DOHH2 (cell line): ENCODE measurements at regions not wholly inside any gene's neighbourhood (a gene's known extent, or its start where the extent isn't known, plus 50 kb on each side); places are given as distances from the start of the nearest gene placed in this dataset.

ENCODE experiments used
- H3F3A ChIP-seq: fragments of 200-600 bp; sonication (generic), shearing (Covaris generic); 2 replicates; pipeline ENCODE4 v1.6.0; 2016; ENCODE audit warnings: antibody characterized with exemption, mild to moderate bottlenecking; ENCODE audit not compliant: control insufficient read depth, insufficient read depth
- H3K27ac ChIP-seq: fragments of 200-600 bp; sonication (generic); 2 replicates; pipeline ENCODE4 v1.5.1; 2014; ENCODE audit warnings: low read depth, mild to moderate bottlenecking, low read length, moderate library complexity
- H3K27me3 ChIP-seq: fragments of 200-600 bp; sonication (generic); 2 replicates; pipeline ENCODE4 v1.6.1; 2014; ENCODE audit warnings: mild to moderate bottlenecking, low read length, mixed read lengths; ENCODE audit not compliant: control insufficient read depth
- H3K36me3 ChIP-seq: fragments of 200-600 bp; sonication (generic); 2 replicates; pipeline ENCODE4 v1.6.1; 2014; ENCODE audit warnings: mild to moderate bottlenecking, low read length, moderate library complexity, mixed read lengths; ENCODE audit not compliant: control insufficient read depth
- H3K4me1 ChIP-seq: fragments of 200-600 bp; sonication (generic); 2 replicates; pipeline ENCODE4 v1.6.1; 2014; ENCODE audit warnings: mild to moderate bottlenecking, low read length, mixed read lengths; ENCODE audit not compliant: control insufficient read depth
- H3K4me2 ChIP-seq: fragments of 200-600 bp; sonication (generic); 2 replicates; pipeline ENCODE4 v1.6.0; 2014; ENCODE audit warnings: mild to moderate bottlenecking, low read length, moderate library complexity
- H3K4me3 ChIP-seq: fragments of 200-600 bp; sonication (generic); 2 replicates; pipeline ENCODE4 v1.5.1; 2014; ENCODE audit warnings: mild to moderate bottlenecking, low read length, mixed read lengths
- H3K79me2 ChIP-seq: fragments of 200-600 bp; sonication (generic); 2 replicates; pipeline ENCODE4 v1.6.1; 2014; ENCODE audit warnings: mild to moderate bottlenecking, low read length, mixed read lengths; ENCODE audit not compliant: control insufficient read depth
- H3K9me2 ChIP-seq: fragments of 200-600 bp; sonication (generic); replicated peaks from 2 replicates; pipeline ENCODE4 v1.6.1; 2014; ENCODE audit warnings: mild to moderate bottlenecking, low read length, mixed read lengths; ENCODE audit not compliant: control insufficient read depth
- H3K9me3 ChIP-seq: fragments of 200-600 bp; sonication (generic); 2 replicates; pipeline ENCODE4 v1.6.1; 2014; ENCODE audit warnings: antibody characterized with exemption, low read length, mixed read lengths; ENCODE audit not compliant: control insufficient read depth, insufficient read depth
- H4K20me1 ChIP-seq: fragments of 200-600 bp; sonication (generic); 2 replicates; pipeline ENCODE4 v1.6.0; 2014; ENCODE audit warnings: low read depth, mild to moderate bottlenecking, antibody characterized with exemption, low read length, moderate library complexity; ENCODE audit not compliant: control insufficient read depth, insufficient read depth
- EZH2phosphoT487 ChIP-seq: fragments of 200-600 bp; sonication (generic); IDR thresholded peaks from 2 replicates; pipeline ENCODE4 v1.6.1; 2017; ENCODE audit warnings: borderline replicate concordance, mild to moderate bottlenecking, antibody characterized with exemption, low read length, moderate library complexity, mixed read lengths
- TF ChIP-seq, protein P1 (sequence below): fragments of 200-600 bp; sonication (generic); IDR thresholded peaks from one replicate; pipeline ENCODE4 v1.5.1; 2014; ENCODE audit warnings: antibody characterized with exemption, mild to moderate bottlenecking, low read depth, low read length; ENCODE audit not compliant: poor library complexity, severe bottlenecking

GRCh38 chr5:165083394-165083793, 1578.0 kb downstream of the MAT2B start:
- no peak overlapping the region for H3K4me2 ChIP-seq
- H3K36me3 ChIP-seq, result no peaks in the 10 kb centered on the region
- no peaks in the 10 kb centered on the region for H3K4me1 ChIP-seq

GRCh38 chr5:165086465-165086864, 1581.0 kb downstream of the MAT2B start:
- no peaks in the 10 kb centered on the region for H3K27me3 ChIP-seq
- no peak overlapping the region for H3K4me3 ChIP-seq
- H3K9me2 ChIP-seq, result no peaks in the 10 kb centered on the region
- TF ChIP-seq, protein P1, sequence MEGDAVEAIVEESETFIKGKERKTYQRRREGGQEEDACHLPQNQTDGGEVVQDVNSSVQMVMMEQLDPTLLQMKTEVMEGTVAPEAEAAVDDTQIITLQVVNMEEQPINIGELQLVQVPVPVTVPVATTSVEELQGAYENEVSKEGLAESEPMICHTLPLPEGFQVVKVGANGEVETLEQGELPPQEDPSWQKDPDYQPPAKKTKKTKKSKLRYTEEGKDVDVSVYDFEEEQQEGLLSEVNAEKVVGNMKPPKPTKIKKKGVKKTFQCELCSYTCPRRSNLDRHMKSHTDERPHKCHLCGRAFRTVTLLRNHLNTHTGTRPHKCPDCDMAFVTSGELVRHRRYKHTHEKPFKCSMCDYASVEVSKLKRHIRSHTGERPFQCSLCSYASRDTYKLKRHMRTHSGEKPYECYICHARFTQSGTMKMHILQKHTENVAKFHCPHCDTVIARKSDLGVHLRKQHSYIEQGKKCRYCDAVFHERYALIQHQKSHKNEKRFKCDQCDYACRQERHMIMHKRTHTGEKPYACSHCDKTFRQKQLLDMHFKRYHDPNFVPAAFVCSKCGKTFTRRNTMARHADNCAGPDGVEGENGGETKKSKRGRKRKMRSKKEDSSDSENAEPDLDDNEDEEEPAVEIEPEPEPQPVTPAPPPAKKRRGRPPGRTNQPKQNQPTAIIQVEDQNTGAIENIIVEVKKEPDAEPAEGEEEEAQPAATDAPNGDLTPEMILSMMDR, result no peak
- TF ChIP-seq EZH2phosphoT487, result no peak
- H3K79me2 ChIP-seq, result no peaks in the 10 kb centered on the region
- H3K4me1 ChIP-seq, result no peaks in the 10 kb centered on the region
- no peak overlapping the region for H3K4me2 ChIP-seq
- no peaks in the 10 kb centered on the region for H3F3A ChIP-seq
- no peak overlapping the region for H3K27ac ChIP-seq
- no peaks in the 10 kb centered on the region for H3K9me3 ChIP-seq
- H3K36me3 ChIP-seq, result no peaks in the 10 kb centered on the region
- H4K20me1 ChIP-seq, result no peaks in the 10 kb centered on the region

More at GRCh38 chr5:165083394-165083793, 1578.0 kb downstream of the MAT2B start:
- H3K27ac ChIP-seq, result no peak overlapping the region
- no peaks in the 10 kb centered on the region for H3K27me3 ChIP-seq
- no peaks in the 10 kb centered on the region for H3F3A ChIP-seq
- TF ChIP-seq EZH2phosphoT487, result no peak
- TF ChIP-seq, protein P1, result no peak
- no peaks in the 10 kb centered on the region for H3K9me2 ChIP-seq
- H3K4me3 ChIP-seq, result no peak overlapping the region
- no peaks in the 10 kb centered on the region for H3K9me3 ChIP-seq
- no peaks in the 10 kb centered on the region for H4K20me1 ChIP-seq
- no peaks in the 10 kb centered on the region for H3K79me2 ChIP-seq

GRCh38 chr5:165094782-165095181, 1589.4 kb downstream of the MAT2B start:
- no peaks in the 10 kb centered on the region for H3K36me3 ChIP-seq
- no peaks in the 10 kb centered on the region for H3K27me3 ChIP-seq
- no peaks in the 10 kb centered on the region for H4K20me1 ChIP-seq
- H3K9me2 ChIP-seq, result no peaks in the 10 kb centered on the region
- H3K9me3 ChIP-seq, result no peaks in the 10 kb centered on the region
- H3K4me3 ChIP-seq, result no peak overlapping the region
- H3K27ac ChIP-seq, result no peak overlapping the region
- H3K79me2 ChIP-seq, result no peaks in the 10 kb centered on the region
- H3F3A ChIP-seq, result no peaks in the 10 kb centered on the region
- TF ChIP-seq, protein P1, result no peak
- no peak for TF ChIP-seq EZH2phosphoT487
- H3K4me1 ChIP-seq, result no peaks in the 10 kb centered on the region
- H3K4me2 ChIP-seq, result no peak overlapping the region
